ENCODE measurements at regions not wholly inside any gene's neighbourhood (a gene's known extent, or its start where the extent isn't known, plus 50 kb on each side); places are given as distances from the start of the nearest gene placed in this dataset.
"Not testable (repeated sequence)": the region's sequence is repeated elsewhere in the genome, so short reads cannot be mapped to it uniquely, and the experiment has no call there.

GRCh38 chr6:15176816-15177370 is 69.0 kb upstream of the JARID2 start:
- no peaks in the 10 kb centered on the region for H3K9me3 Mint-ChIP-seq
- CTCF ChIA-PET: no interaction called here
- H3K4me3 Mint-ChIP-seq: no peak overlapping the region
- DNase-seq (no peak), ATAC-seq (no peak)
- no peaks in the 10 kb centered on the region for H3K27me3 Mint-ChIP-seq
- H3K9me3 ChIP-seq (ENCODE audit: control insufficient read depth in 2 of 3, low read length in 3 of 3): no peaks in the 10 kb centered on the region
- no peaks in the 10 kb centered on the region for H3K36me3 Mint-ChIP-seq
- no peaks in the 10 kb centered on the region for H3K4me1 ChIP-seq (ENCODE audit: control insufficient read depth in 2 of 2, insufficient read depth in 2 of 2, low read length in 2 of 2)
- H3K27ac ChIP-seq (ENCODE audit: low read depth, low read length): no peak overlapping the region
- POLR2A ChIA-PET: no interaction called here
- H3K27ac Mint-ChIP-seq: no peak overlapping the region
- H3K4me3 ChIP-seq (ENCODE audit: low read length): no peak overlapping the region
- intact Hi-C loops (cut with micrococcal nuclease): no loop called here
- no peaks in the 10 kb centered on the region for H3K27me3 ChIP-seq (ENCODE audit: control insufficient read depth in 2 of 2, insufficient read depth in 2 of 2, low read length in 2 of 2)
- H3K36me3 ChIP-seq (ENCODE audit: control insufficient read depth in 2 of 3, insufficient read depth in 3 of 3, low read length in 3 of 3): no peaks in the 10 kb centered on the region
- no peaks in the 10 kb centered on the region for H3K4me1 Mint-ChIP-seq

GRCh38 chr6:15183979-15184378 is 61.9 kb upstream of the JARID2 start:
- intact Hi-C loops (cut with micrococcal nuclease): loop anchor here (2.0 kb wide), 2 partner anchors 59 to 65 kb away; no protein-coding TSS in a partner anchor
- no peaks in the 10 kb centered on the region for H3K4me1 ChIP-seq (ENCODE audit: control insufficient read depth in 2 of 2, insufficient read depth in 2 of 2, low read length in 2 of 2)
- H3K9me3 Mint-ChIP-seq: no peaks in the 10 kb centered on the region
- no peaks in the 10 kb centered on the region for H3K36me3 ChIP-seq (ENCODE audit: control insufficient read depth in 2 of 3, insufficient read depth in 3 of 3, low read length in 3 of 3)
- CTCF ChIA-PET: no interaction called here
- H3K27me3 ChIP-seq (ENCODE audit: control insufficient read depth in 2 of 2, insufficient read depth in 2 of 2, low read length in 2 of 2): no peaks in the 10 kb centered on the region
- H3K4me3 ChIP-seq (ENCODE audit: low read length): no peak overlapping the region
- no peaks in the 10 kb centered on the region for H3K36me3 Mint-ChIP-seq
- POLR2A ChIA-PET: no interaction called here
- no peaks in the 10 kb centered on the region for H3K9me3 ChIP-seq (ENCODE audit: control insufficient read depth in 2 of 3, low read length in 3 of 3)
- ATAC-seq (no peak), DNase-seq (peak in 1 of 9 donors; percentile 23)
- H3K27me3 Mint-ChIP-seq: no peaks in the 10 kb centered on the region
- peak overlapping the region in 1 of 10 donors; percentile 24 for H3K4me3 Mint-ChIP-seq
- H3K4me1 Mint-ChIP-seq: peaks cover 6 to 16% (median 12%) of the 10 kb centered on the region in 7 donors
- no peak overlapping the region for H3K27ac ChIP-seq (ENCODE audit: low read depth, low read length)
- peak overlapping the region in 2 of 9 donors; percentile 89 to 95 for H3K27ac Mint-ChIP-seq

- ChIA-PET POLR2A (interaction anchor here (0.6 kb wide), 1 partner anchor 18 kb away, joined by 3 read pairs; no protein-coding TSS in a partner anchor), CTCF (no interaction called here)
- Mint-ChIP-seq H3K9me3 (no peaks in the 10 kb centered on the region), H3K4me1 (peaks cover 6 to 16% (median 12%) of the 10 kb centered on the region in 7 donors), H3K27me3 (no peaks in the 10 kb centered on the region), H3K27ac (peak overlapping the region in 5 of 9 donors; percentile 43 to 95 (median 78)), H3K36me3 (no peaks in the 10 kb centered on the region), H3K4me3 (peak overlapping the region in 7 of 10 donors; percentile 2 to 40 (median 18))
- Histone ChIP-seq H3K9me3 (ENCODE audit: control insufficient read depth in 2 of 3, low read length in 3 of 3) (no peaks in the 10 kb centered on the region), H3K27ac (ENCODE audit: low read depth, low read length) (no peak overlapping the region), H3K36me3 (ENCODE audit: control insufficient read depth in 2 of 3, insufficient read depth in 3 of 3, low read length in 3 of 3) (no peaks in the 10 kb centered on the region), H3K27me3 (ENCODE audit: control insufficient read depth in 2 of 2, insufficient read depth in 2 of 2, low read length in 2 of 2) (no peaks in the 10 kb centered on the region), H3K4me1 (ENCODE audit: control insufficient read depth in 2 of 2, insufficient read depth in 2 of 2, low read length in 2 of 2) (no peaks in the 10 kb centered on the region), H3K4me3 (ENCODE audit: low read length) (no peak overlapping the region)
- peak in 7 of 9 donors; percentile 4 to 58 (median 22) for DNase-seq
- intact Hi-C loops (cut with micrococcal nuclease): loop anchor here (2.0 kb wide), 2 partner anchors 58 to 64 kb away; no protein-coding TSS in a partner anchor
- peak; percentile 85 for ATAC-seq
Observed at GRCh38 chr6:15184441-15184861, 61.4 kb upstream of the JARID2 start.

GRCh38 chr6:15185111-15185510 is 60.8 kb upstream of the JARID2 start:
- Mint-ChIP-seq H3K27ac (peak overlapping the region in 2 of 9 donors; percentile 89 to 95), H3K4me1 (peaks cover 6 to 16% (median 12%) of the 10 kb centered on the region in 7 donors)
- H3K36me3 Mint-ChIP-seq; H3K4me1 ChIP-seq (ENCODE audit: control insufficient read depth in 2 of 2, insufficient read depth in 2 of 2, low read length in 2 of 2); H3K36me3 ChIP-seq (ENCODE audit: control insufficient read depth in 2 of 3, insufficient read depth in 3 of 3, low read length in 3 of 3); H3K27ac ChIP-seq (ENCODE audit: low read depth, low read length); CTCF ChIA-PET; DNase-seq; H3K4me3 Mint-ChIP-seq; H3K27me3 ChIP-seq (ENCODE audit: control insufficient read depth in 2 of 2, insufficient read depth in 2 of 2, low read length in 2 of 2); H3K4me3 ChIP-seq (ENCODE audit: low read length); H3K9me3 Mint-ChIP-seq; ATAC-seq; H3K9me3 ChIP-seq (ENCODE audit: control insufficient read depth in 2 of 3, low read length in 3 of 3); H3K27me3 Mint-ChIP-seq: not testable (repeated sequence)
- intact Hi-C loops (cut with micrococcal nuclease): loop anchor here (2.0 kb wide), 2 partner anchors 58 to 64 kb away; no protein-coding TSS in a partner anchor
- POLR2A ChIA-PET: interaction anchor here (0.6 kb wide), 1 partner anchor 17 kb away, joined by 3 read pairs; no protein-coding TSS in a partner anchor

GRCh38 chr6:15193451-15193850 is 52.4 kb upstream of the JARID2 start:
- H3K27ac ChIP-seq (ENCODE audit: low read depth, low read length); H3K27me3 Mint-ChIP-seq; H3K4me3 Mint-ChIP-seq; ATAC-seq; H3K9me3 ChIP-seq (ENCODE audit: control insufficient read depth in 2 of 3, low read length in 3 of 3); H3K36me3 Mint-ChIP-seq; DNase-seq; CTCF ChIA-PET; H3K4me1 Mint-ChIP-seq; H3K4me1 ChIP-seq (ENCODE audit: control insufficient read depth in 2 of 2, insufficient read depth in 2 of 2, low read length in 2 of 2); H3K9me3 Mint-ChIP-seq; H3K36me3 ChIP-seq (ENCODE audit: control insufficient read depth in 2 of 3, insufficient read depth in 3 of 3, low read length in 3 of 3); H3K4me3 ChIP-seq (ENCODE audit: low read length); POLR2A ChIA-PET; H3K27me3 ChIP-seq (ENCODE audit: control insufficient read depth in 2 of 2, insufficient read depth in 2 of 2, low read length in 2 of 2); H3K27ac Mint-ChIP-seq; intact Hi-C loops (cut with micrococcal nuclease): not testable (repeated sequence)

GRCh38 chr6:15194453-15194852 is 51.4 kb upstream of the JARID2 start:
- Histone ChIP-seq H3K36me3 (ENCODE audit: control insufficient read depth in 2 of 3, insufficient read depth in 3 of 3, low read length in 3 of 3) (no peaks in the 10 kb centered on the region), H3K4me3 (ENCODE audit: low read length) (no peak overlapping the region), H3K27me3 (ENCODE audit: control insufficient read depth in 2 of 2, insufficient read depth in 2 of 2, low read length in 2 of 2) (no peaks in the 10 kb centered on the region), H3K27ac (ENCODE audit: low read depth, low read length) (no peak overlapping the region), H3K9me3 (ENCODE audit: control insufficient read depth in 2 of 3, low read length in 3 of 3) (no peaks in the 10 kb centered on the region), H3K4me1 (ENCODE audit: control insufficient read depth in 2 of 2, insufficient read depth in 2 of 2, low read length in 2 of 2) (no peaks in the 10 kb centered on the region)
- ChIA-PET CTCF (no interaction called here), POLR2A (no interaction called here)
- Mint-ChIP-seq H3K27me3 (no peaks in the 10 kb centered on the region), H3K4me3 (no peak overlapping the region), H3K9me3 (peaks cover 0 to 4% (median 0%) of the 10 kb centered on the region in 11 donors), H3K27ac (no peak overlapping the region), H3K36me3 (peaks cover 0 to 6% (median 0%) of the 10 kb centered on the region in 5 donors), H3K4me1 (peaks cover 0 to 5% (median 0%) of the 10 kb centered on the region in 7 donors)
- no peak for DNase-seq
- no peak for ATAC-seq
- intact Hi-C loops (cut with micrococcal nuclease): no loop called here

All from naive thymus-derived CD4-positive, alpha-beta T cell (primary cell).